K562 (cell line): ENCODE measurements at regions not wholly inside any gene's neighbourhood (a gene's known extent, or its start where the extent isn't known, plus 50 kb on each side); places are given as distances from the start of the nearest gene placed in this dataset.

ENCODE experiments used
- ATAC-seq: fragments of 200-7000 bp; cut with Tn5 transposase; 3 replicates; pipeline ENCODE4 v1.9.1; 2020; ENCODE audit warnings: moderate library complexity
- BruUV-seq: library from RNA; stranded (reverse); fragments of 400-500 nt; replicated peaks from 2 replicates; lab custom pipeline; 2021; lab: Mats Ljungman, UMichigan
- CTCF ChIA-PET: fragments of 300-600 bp; formaldehyde crosslinking; extraction: SDS; loops from one replicate; lab custom pipeline; 2021; ENCODE audit warnings: low intra/inter-chr PET ratio; lab: Yijun Ruan, JAX
- POLR2A ChIA-PET: fragments of 300-600, 350-650 bp; sonication (Branson Sonifier 250); formaldehyde crosslinking; extraction: SDS; loops from one replicate; lab custom pipeline; 2021; ENCODE audit warnings: antibody characterized with exemption, inconsistent platforms; lab: Yijun Ruan, JAX
- DNase-seq, 4 experiments: peaks; one replicate each; pipeline versions ENCODE4 v3.0.0 to v3.0.0-alpha.2; 2011 to 2018; ENCODE audit warnings: low spot score in 3 of 4, mixed read lengths in 3 of 4; ENCODE audit errors: extremely low read depth in 1 of 4
- FAIRE-seq: peaks from 2 replicates; lab custom pipeline; 2011; peaks lifted over from hg19 to GRCh38; lab: Jason Lieb, UNC
- H2AFZ ChIP-seq: 2 replicates; pipeline ENCODE4 v1.6.0; 2011; ENCODE audit warnings: low read depth, low read length, control low read depth, inconsistent platforms
- H3K27ac ChIP-seq: fragments of 200-600 bp; 3 replicates; pipeline ENCODE4 v1.8.0; 2011; ENCODE audit warnings: low read depth, mild to moderate bottlenecking, control low read depth, inconsistent platforms, low read length, moderate library complexity, mixed read lengths; ENCODE audit errors: extremely low read depth
- H3K27me3 ChIP-seq, 2 experiments: fragments of 300-600 bp in 1 of 2; 2 replicates in 1 of 2; 3 replicates in 1 of 2; pipeline versions ENCODE4 v1.6.0 to v1.8.0; 2011; ENCODE audit warnings: inconsistent platforms in 2 of 2, low read length in 2 of 2, mild to moderate bottlenecking in 1 of 2, mixed read lengths in 1 of 2, moderate library complexity in 1 of 2; ENCODE audit not compliant: control insufficient read depth in 2 of 2, insufficient read depth in 2 of 2
- H3K36me3 ChIP-seq: fragments of 300-600 bp; 3 replicates; pipeline ENCODE4 v1.8.0; 2011; ENCODE audit warnings: mild to moderate bottlenecking, low read length, inconsistent platforms; ENCODE audit not compliant: control insufficient read depth, insufficient read depth
- H3K4me1 ChIP-seq, 2 experiments: fragments of 200-600 bp in 1 of 2; replicated peaks in 1 of 2; 2 replicates in 1 of 2; 3 replicates in 1 of 2; pipeline versions ENCODE4 v1.5.1 to v1.8.0; 2011; ENCODE audit warnings: inconsistent platforms in 2 of 2, low read length in 2 of 2, mild to moderate bottlenecking in 1 of 2, mixed read lengths in 1 of 2, moderate library complexity in 1 of 2; ENCODE audit not compliant: control insufficient read depth in 2 of 2, insufficient read depth in 2 of 2
- H3K4me2 ChIP-seq: 2 replicates; pipeline ENCODE4 v1.6.1; 2011; ENCODE audit warnings: low read length, control low read depth, inconsistent platforms, mixed read lengths; ENCODE audit not compliant: insufficient read depth
- H3K4me3 ChIP-seq: fragments of 200-600 bp; sonication (generic), shearing (Covaris generic); 2 replicates; pipeline ENCODE4 v1.5.1; 2016; ENCODE audit warnings: control low read depth, inconsistent platforms
- H3K79me2 ChIP-seq: fragments of 200-600 bp; 3 replicates; pipeline ENCODE4 v1.8.0; 2011; ENCODE audit warnings: low read length, inconsistent platforms; ENCODE audit not compliant: control insufficient read depth, insufficient read depth
- H3K9ac ChIP-seq, 2 experiments: 2 replicates each; pipeline versions ENCODE4 v1.6.0 to v1.6.1; 2011; ENCODE audit warnings: low read depth in 2 of 2, low read length in 2 of 2, control low read depth in 1 of 2, inconsistent platforms in 1 of 2, mild to moderate bottlenecking in 1 of 2, mixed read lengths in 1 of 2; ENCODE audit not compliant: insufficient read depth in 1 of 2
- H3K9me1 ChIP-seq: one replicate; pipeline ENCODE4 v1.6.0; 2011; ENCODE audit warnings: inconsistent platforms, mild to moderate bottlenecking, low read length, moderate library complexity; ENCODE audit not compliant: control insufficient read depth, insufficient read depth
- H3K9me3 ChIP-seq: replicated peaks from 2 replicates; pipeline ENCODE4 v1.5.1; 2011; ENCODE audit warnings: low read depth, low read length, inconsistent platforms; ENCODE audit not compliant: control insufficient read depth, insufficient read depth
- H4K20me1 ChIP-seq: replicated peaks from 2 replicates; pipeline ENCODE4 v1.6.1; 2011; ENCODE audit warnings: low read length, inconsistent platforms, mixed read lengths; ENCODE audit not compliant: control insufficient read depth, insufficient read depth
- CAMTA2 ChIP-seq: fragments of 250-450 bp; sonication (Bioruptor Pico); conservative IDR thresholded peaks from 2 replicates; pipeline ENCODE4 v1.5.1; 2022
- GATAD2A ChIP-seq: fragments of 450-650 bp; IDR thresholded peaks from 2 replicates; pipeline ENCODE4 v1.6.1; 2017
- GTF2F1 ChIP-seq: IDR thresholded peaks from 2 replicates; pipeline ENCODE4 v1.6.1; 2011; ENCODE audit warnings: low read depth, low read length, improper control_type of control experiment
- HIVEP1 ChIP-seq: fragments of 250-450 bp; sonication (Bioruptor Pico); IDR thresholded peaks from 2 replicates; pipeline ENCODE4 v1.4.0; 2020; ENCODE audit warnings: mild to moderate bottlenecking
- KAT7 ChIP-seq: sonication (generic); formaldehyde crosslinking; IDR thresholded peaks from 2 replicates; pipeline ENCODE4 v1.8.0; 2022; ENCODE audit warnings: missing genetic modification reagents, mild to moderate bottlenecking, borderline replicate concordance
- POLR2H ChIP-seq: IDR thresholded peaks from 2 replicates; pipeline ENCODE4 v1.6.1; 2016; ENCODE audit warnings: missing genetic modification characterization, low read depth, mild to moderate bottlenecking, control low read depth, missing compliant biosample characterization, moderate library complexity
- PRMT5 ChIP-seq: sonication (generic); formaldehyde crosslinking; IDR thresholded peaks from 2 replicates; pipeline ENCODE4 v1.5.0; 2020; ENCODE audit warnings: missing genetic modification reagents
- RBM22 ChIP-seq: fragments of 200-400 bp; formaldehyde crosslinking; IDR thresholded peaks from 2 replicates; pipeline ENCODE4 v1.6.1; 2018; ENCODE audit warnings: low read length, low read depth; ENCODE audit not compliant: poor library complexity, severe bottlenecking
- SMARCA5 ChIP-seq: fragments of 450-650 bp; IDR thresholded peaks from 2 replicates; pipeline ENCODE4 v1.6.1; 2016
- ZNF134 ChIP-seq: fragments of 250-450 bp; sonication (Bioruptor Pico); conservative IDR thresholded peaks from 2 replicates; pipeline ENCODE4 v1.4.0; 2020
- ZNF224 ChIP-seq: sonication (generic); formaldehyde crosslinking; IDR thresholded peaks from 2 replicates; pipeline ENCODE4 v1.8.0; 2022; ENCODE audit warnings: mild to moderate bottlenecking, missing genetic modification reagents
- ZNF408 ChIP-seq: fragments of 250-450 bp; sonication (Bioruptor Pico); IDR thresholded peaks from 2 replicates; pipeline ENCODE4 v1.4.0; 2020; ENCODE audit warnings: low read depth, mild to moderate bottlenecking, moderate library complexity
- WGBS: fragments of 100-300 bp; shearing (Covaris generic); methylation state at CpG from one replicate; pipeline ENCODE4 v1.1.6; 2016; ENCODE audit warnings: low coverage, mixed read lengths; ENCODE audit not compliant: insufficient coverage; ENCODE audit errors: missing lambda C conversion rate; 5-methylcytosine and 5-hydroxymethylcytosine counted together
- in situ Hi-C: fragments of 300-500 bp; cut with MboI; formaldehyde crosslinking; loops from 4 replicates; pipeline ENCODE4 v1.15.0; 2018; ENCODE audit warnings: inconsistent platforms, mixed read lengths
- intact Hi-C: fragments of 100-400 bp; cut with micrococcal nuclease; formaldehyde crosslinking; loops from 2 replicates; pipeline ENCODE4 v1.14.2; 2022
- TF ChIP-seq, protein P1 (sequence below): fragments of 450-650 bp; formaldehyde crosslinking; IDR thresholded peaks from 2 replicates; pipeline ENCODE4 v1.4.0; 2020; ENCODE audit warnings: mild to moderate bottlenecking
- TF ChIP-seq, protein P2 (sequence below), 2 experiments: fragments of 150-350 bp in 1 of 2; IDR thresholded peaks; 2 replicates each; pipeline ENCODE4 v1.6.1; 2012 to 2016; ENCODE audit warnings: low read depth in 2 of 2, low read length in 2 of 2, mild to moderate bottlenecking in 1 of 2, moderate library complexity in 1 of 2
- TF ChIP-seq, protein P3 (sequence below): fragments of 250-450 bp; sonication (Bioruptor Pico); IDR thresholded peaks from 2 replicates; pipeline ENCODE4 v1.5.0; 2021; ENCODE audit warnings: mild to moderate bottlenecking, moderate library complexity
- TF ChIP-seq, protein P4 (sequence below): fragments of 450-650 bp; formaldehyde crosslinking; IDR thresholded peaks from 2 replicates; pipeline ENCODE4 v1.4.0; 2020; ENCODE audit warnings: mild to moderate bottlenecking, moderate library complexity

DNA sequence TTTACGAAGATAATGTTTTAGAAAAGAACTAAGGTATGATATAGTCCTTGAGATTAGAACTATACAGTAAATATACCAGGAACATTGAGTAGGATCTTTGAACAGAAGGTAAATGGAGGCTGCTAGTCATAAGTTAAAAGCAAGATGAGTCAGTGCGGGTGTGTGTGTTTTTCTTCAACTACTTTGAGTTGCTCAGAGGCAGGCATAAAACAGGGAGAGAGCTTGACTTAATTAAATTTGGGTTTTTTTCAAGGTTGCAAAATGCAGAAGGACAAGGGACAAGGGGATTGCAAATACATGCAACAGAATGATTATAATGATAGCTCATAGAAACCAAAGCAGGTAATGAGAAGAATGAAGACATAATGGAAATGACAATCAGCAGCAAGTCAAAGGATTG is 815.1 kb downstream of the NCAM2 start:
- in situ Hi-C loops: no loop called here
- intact Hi-C loops: no loop called here
- DNase-seq (no peak), ATAC-seq (no peak), FAIRE-seq (no peak)
- Histone ChIP-seq H3K9me3 (no peaks in the 10 kb centered on the region), H3K9me1 (no peaks in the 10 kb centered on the region), H2AFZ (no peak overlapping the region), H3K79me2 (no peaks in the 10 kb centered on the region), H4K20me1 (no peaks in the 10 kb centered on the region), H3K4me3 (no peak overlapping the region), H3K27ac (no peak overlapping the region), H3K4me2 (no peak overlapping the region), H3K36me3 (no peaks in the 10 kb centered on the region), H3K4me1 (no peaks in the 10 kb centered on the region), H3K9ac (no peak overlapping the region), H3K27me3 (no peaks in the 10 kb centered on the region)
- TF ChIP-seq CAMTA2 (CRISPR knock-in tag) (no peak), ZNF134 (CRISPR knock-in tag) (no peak), POLR2H (tag) (no peak), SMARCA5 (no peak), KAT7 (CRISPR knock-in tag) (no peak), ZNF224 (CRISPR knock-in tag) (no peak), RBM22 (no peak), GTF2F1 (no peak), HIVEP1 (CRISPR knock-in tag) (no peak), GATAD2A (no peak), PRMT5 (CRISPR knock-in tag) (no peak), ZNF408 (CRISPR knock-in tag) (no peak)
- TF ChIP-seq, protein P1, sequence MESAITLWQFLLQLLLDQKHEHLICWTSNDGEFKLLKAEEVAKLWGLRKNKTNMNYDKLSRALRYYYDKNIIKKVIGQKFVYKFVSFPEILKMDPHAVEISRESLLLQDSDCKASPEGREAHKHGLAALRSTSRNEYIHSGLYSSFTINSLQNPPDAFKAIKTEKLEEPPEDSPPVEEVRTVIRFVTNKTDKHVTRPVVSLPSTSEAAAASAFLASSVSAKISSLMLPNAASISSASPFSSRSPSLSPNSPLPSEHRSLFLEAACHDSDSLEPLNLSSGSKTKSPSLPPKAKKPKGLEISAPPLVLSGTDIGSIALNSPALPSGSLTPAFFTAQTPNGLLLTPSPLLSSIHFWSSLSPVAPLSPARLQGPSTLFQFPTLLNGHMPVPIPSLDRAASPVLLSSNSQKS (CRISPR knock-in tag): no peak
- TF ChIP-seq, protein P2, sequence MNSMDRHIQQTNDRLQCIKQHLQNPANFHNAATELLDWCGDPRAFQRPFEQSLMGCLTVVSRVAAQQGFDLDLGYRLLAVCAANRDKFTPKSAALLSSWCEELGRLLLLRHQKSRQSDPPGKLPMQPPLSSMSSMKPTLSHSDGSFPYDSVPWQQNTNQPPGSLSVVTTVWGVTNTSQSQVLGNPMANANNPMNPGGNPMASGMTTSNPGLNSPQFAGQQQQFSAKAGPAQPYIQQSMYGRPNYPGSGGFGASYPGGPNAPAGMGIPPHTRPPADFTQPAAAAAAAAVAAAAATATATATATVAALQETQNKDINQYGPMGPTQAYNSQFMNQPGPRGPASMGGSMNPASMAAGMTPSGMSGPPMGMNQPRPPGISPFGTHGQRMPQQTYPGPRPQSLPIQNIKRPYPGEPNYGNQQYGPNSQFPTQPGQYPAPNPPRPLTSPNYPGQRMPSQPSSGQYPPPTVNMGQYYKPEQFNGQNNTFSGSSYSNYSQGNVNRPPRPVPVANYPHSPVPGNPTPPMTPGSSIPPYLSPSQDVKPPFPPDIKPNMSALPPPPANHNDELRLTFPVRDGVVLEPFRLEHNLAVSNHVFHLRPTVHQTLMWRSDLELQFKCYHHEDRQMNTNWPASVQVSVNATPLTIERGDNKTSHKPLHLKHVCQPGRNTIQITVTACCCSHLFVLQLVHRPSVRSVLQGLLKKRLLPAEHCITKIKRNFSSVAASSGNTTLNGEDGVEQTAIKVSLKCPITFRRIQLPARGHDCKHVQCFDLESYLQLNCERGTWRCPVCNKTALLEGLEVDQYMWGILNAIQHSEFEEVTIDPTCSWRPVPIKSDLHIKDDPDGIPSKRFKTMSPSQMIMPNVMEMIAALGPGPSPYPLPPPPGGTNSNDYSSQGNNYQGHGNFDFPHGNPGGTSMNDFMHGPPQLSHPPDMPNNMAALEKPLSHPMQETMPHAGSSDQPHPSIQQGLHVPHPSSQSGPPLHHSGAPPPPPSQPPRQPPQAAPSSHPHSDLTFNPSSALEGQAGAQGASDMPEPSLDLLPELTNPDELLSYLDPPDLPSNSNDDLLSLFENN (IDR thresholded peaks at IDR 0.05; ENCODE audit: low read depth in 2 of 2, low read length in 2 of 2): no peak
- TF ChIP-seq, protein P3, sequence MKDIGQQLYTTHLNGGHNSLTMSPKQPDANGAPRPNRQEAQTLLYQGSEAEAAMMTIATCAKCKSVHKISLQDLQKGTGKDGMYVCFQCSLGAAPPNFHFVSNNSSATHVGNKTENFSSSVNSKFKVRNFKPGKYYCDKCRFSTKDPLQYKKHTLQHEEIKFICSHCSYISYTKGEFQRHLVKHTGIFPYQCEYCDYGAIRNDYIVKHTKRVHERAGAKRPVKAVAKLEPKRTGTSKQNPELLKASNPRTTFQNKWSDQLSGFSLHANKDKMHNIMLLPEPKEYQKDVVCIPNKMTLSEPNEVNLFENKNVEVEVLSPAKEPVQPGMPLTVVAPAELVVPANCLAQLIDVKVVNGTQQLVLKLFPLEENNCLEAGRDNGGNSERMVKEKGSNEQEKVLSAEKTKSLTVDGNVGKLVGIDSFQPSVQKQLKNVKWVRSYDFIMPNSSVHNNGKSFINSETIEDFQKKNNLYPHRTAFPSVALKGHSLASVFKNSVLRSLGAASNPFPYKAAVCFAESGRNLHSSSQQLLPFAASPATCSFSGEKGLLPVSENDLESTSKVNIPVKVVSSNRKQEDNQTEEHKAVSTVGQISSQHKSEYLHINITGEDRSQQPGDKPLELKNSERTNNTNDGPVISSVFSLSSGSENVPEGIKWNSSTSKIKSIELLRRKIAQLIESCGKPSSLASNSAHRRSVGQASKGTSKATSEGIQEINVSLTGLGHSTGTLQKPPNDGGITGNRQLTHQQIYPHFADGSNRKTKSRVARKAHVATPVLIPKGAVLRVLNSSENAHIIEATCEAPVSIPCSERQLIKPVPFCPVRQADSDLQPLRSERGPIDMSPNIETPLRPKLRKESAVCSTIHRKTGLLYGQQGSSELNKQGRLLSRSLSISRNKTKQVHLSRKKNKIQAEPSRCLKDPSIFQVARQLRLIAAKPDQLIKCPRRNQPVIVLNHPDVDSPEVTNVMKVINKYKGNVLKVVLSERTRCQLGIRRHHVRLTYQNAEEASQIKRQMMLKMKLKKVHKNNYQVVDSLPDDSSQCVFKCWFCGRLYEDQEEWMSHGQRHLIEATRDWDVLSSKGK (CRISPR knock-in tag): no peak
- TF ChIP-seq, protein P4, sequence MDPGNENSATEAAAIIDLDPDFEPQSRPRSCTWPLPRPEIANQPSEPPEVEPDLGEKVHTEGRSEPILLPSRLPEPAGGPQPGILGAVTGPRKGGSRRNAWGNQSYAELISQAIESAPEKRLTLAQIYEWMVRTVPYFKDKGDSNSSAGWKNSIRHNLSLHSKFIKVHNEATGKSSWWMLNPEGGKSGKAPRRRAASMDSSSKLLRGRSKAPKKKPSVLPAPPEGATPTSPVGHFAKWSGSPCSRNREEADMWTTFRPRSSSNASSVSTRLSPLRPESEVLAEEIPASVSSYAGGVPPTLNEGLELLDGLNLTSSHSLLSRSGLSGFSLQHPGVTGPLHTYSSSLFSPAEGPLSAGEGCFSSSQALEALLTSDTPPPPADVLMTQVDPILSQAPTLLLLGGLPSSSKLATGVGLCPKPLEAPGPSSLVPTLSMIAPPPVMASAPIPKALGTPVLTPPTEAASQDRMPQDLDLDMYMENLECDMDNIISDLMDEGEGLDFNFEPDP (CRISPR knock-in tag): no peak
- ChIA-PET POLR2A (no interaction called here), CTCF (no interaction called here)
- BruUV-seq: no TSS peak
- 3% methylated on average over 2 of the region's 2 CpGs for WGBS
